IMR-90 (cell line): ENCODE measurements at regions not wholly inside any gene's neighbourhood (a gene's known extent, or its start where the extent isn't known, plus 50 kb on each side); places are given as distances from the start of the nearest gene placed in this dataset.

ENCODE experiments used
- ATAC-seq: fragments of 200-7000 bp; cut with Tn5 transposase; 2 replicates; pipeline ENCODE4 v1.9.1; 2020; ENCODE audit warnings: low read depth, mild to moderate bottlenecking, moderate library complexity
- BruUV-seq: library from RNA; stranded (reverse); fragments of 400-500 nt; replicated peaks from 2 replicates; lab custom pipeline; 2021; lab: Mats Ljungman, UMichigan
- CTCF ChIA-PET: fragments of 300-600 bp; formaldehyde crosslinking; extraction: SDS; loops from one replicate; lab custom pipeline; 2021; ENCODE audit warnings: antibody characterized with exemption; lab: Yijun Ruan, JAX
- POLR2A ChIA-PET: fragments of 300-600 bp; sonication (Branson Sonifier 250); formaldehyde crosslinking; loops from one replicate; lab custom pipeline; 2022; ENCODE audit warnings: antibody characterized with exemption; ENCODE audit not compliant: unreplicated experiment; lab: Charles Lee
- DNase-seq: peaks from one replicate; pipeline ENCODE4 v3.0.0; 2013
- H2AFZ ChIP-seq: replicated peaks from 2 replicates; pipeline ENCODE3; 2013; ENCODE audit warnings: low read length, mild to moderate bottlenecking; ENCODE audit not compliant: poor library complexity
- H2AK5ac ChIP-seq: 2 replicates; pipeline ENCODE4 v1.6.1; 2013; ENCODE audit warnings: low read depth, low read length, inconsistent platforms
- H2AK9ac ChIP-seq: replicated peaks from 2 replicates; pipeline ENCODE3; 2013; ENCODE audit warnings: mild to moderate bottlenecking, low read depth, low read length, moderate library complexity; ENCODE audit not compliant: poor library complexity
- H2BK120ac ChIP-seq: 2 replicates; pipeline ENCODE4 v1.6.1; 2013; ENCODE audit warnings: low read depth, low read length, inconsistent platforms
- H2BK15ac ChIP-seq: 3 replicates; pipeline ENCODE4 v1.6.1; 2013; ENCODE audit warnings: low read depth, low read length, inconsistent platforms
- H2BK20ac ChIP-seq: 2 replicates; pipeline ENCODE4 v1.6.1; 2013; ENCODE audit warnings: low read depth, mild to moderate bottlenecking, inconsistent platforms, low read length, moderate library complexity
- H2BK5ac ChIP-seq: 2 replicates; pipeline ENCODE4 v1.6.1; 2013; ENCODE audit warnings: mild to moderate bottlenecking, low read depth, low read length, inconsistent platforms; ENCODE audit not compliant: poor library complexity, severe bottlenecking
- H3K14ac ChIP-seq: replicated peaks from 2 replicates; pipeline ENCODE4 v1.6.1; 2013; ENCODE audit warnings: low read depth, low read length, inconsistent platforms
- H3K18ac ChIP-seq: 2 replicates; pipeline ENCODE4 v1.6.1; 2013; ENCODE audit warnings: low read depth, low read length, control low read depth
- H3K23ac ChIP-seq: 2 replicates; pipeline ENCODE4 v1.6.1; 2013; ENCODE audit warnings: low read depth, low read length, inconsistent platforms
- H3K27ac ChIP-seq: 2 replicates; pipeline ENCODE4 v1.5.1; 2013; ENCODE audit warnings: mild to moderate bottlenecking, control low read depth, low read length; ENCODE audit not compliant: insufficient read depth
- H3K27me3 ChIP-seq: 2 replicates; pipeline ENCODE4 v1.6.1; 2013; ENCODE audit warnings: low read length; ENCODE audit not compliant: control insufficient read depth, insufficient read depth
- H3K36me3 ChIP-seq: 2 replicates; pipeline ENCODE4 v1.6.1; 2013; ENCODE audit warnings: low read length, mixed read lengths; ENCODE audit not compliant: control insufficient read depth, insufficient read depth
- H3K4ac ChIP-seq: 2 replicates; pipeline ENCODE4 v1.6.1; 2013; ENCODE audit warnings: low read depth, low read length, inconsistent platforms
- H3K4me1 ChIP-seq: 2 replicates; pipeline ENCODE4 v1.6.1; 2013; ENCODE audit warnings: low read length, mixed read lengths; ENCODE audit not compliant: control insufficient read depth, insufficient read depth
- H3K4me2 ChIP-seq: 2 replicates; pipeline ENCODE4 v1.6.1; 2013; ENCODE audit warnings: low read depth, mild to moderate bottlenecking, control low read depth, low read length, moderate library complexity
- H3K4me3 ChIP-seq: 2 replicates; pipeline ENCODE4 v1.5.1; 2013; ENCODE audit warnings: low read depth, mild to moderate bottlenecking, control low read depth, low read length, moderate library complexity; ENCODE audit not compliant: insufficient read depth
- H3K56ac ChIP-seq: 2 replicates; pipeline ENCODE4 v1.6.1; 2013; ENCODE audit warnings: low read length, inconsistent platforms; ENCODE audit not compliant: insufficient read depth; ENCODE audit errors: extremely low read depth
- H3K79me1 ChIP-seq, 2 experiments: 2 replicates each; pipeline ENCODE4 v1.6.1; 2013; ENCODE audit warnings: low read length in 2 of 2, inconsistent platforms in 1 of 2, low read depth in 1 of 2
- H3K9ac ChIP-seq: 2 replicates; pipeline ENCODE4 v1.6.1; 2013; ENCODE audit warnings: low read depth, low read length, control low read depth
- H3K9me1 ChIP-seq: 2 replicates; pipeline ENCODE4 v1.6.1; 2013; ENCODE audit warnings: low read length, inconsistent platforms; ENCODE audit not compliant: insufficient read depth
- H3K9me3 ChIP-seq: 2 replicates; pipeline ENCODE4 v1.6.1; 2013; ENCODE audit warnings: low read length; ENCODE audit not compliant: control insufficient read depth, insufficient read depth
- H4K20me1 ChIP-seq: 2 replicates; pipeline ENCODE4 v1.6.1; 2013; ENCODE audit warnings: low read length, inconsistent platforms; ENCODE audit not compliant: insufficient read depth
- H4K5ac ChIP-seq: 2 replicates; pipeline ENCODE4 v1.6.1; 2013; ENCODE audit warnings: mild to moderate bottlenecking, low read depth, low read length, control low read depth
- H4K8ac ChIP-seq, 2 experiments: 2 replicates each; pipeline ENCODE4 v1.6.1; 2013; ENCODE audit warnings: low read depth in 2 of 2, low read length in 2 of 2, control low read depth in 1 of 2, inconsistent platforms in 1 of 2
- H4K91ac ChIP-seq: 2 replicates; pipeline ENCODE4 v1.6.1; 2013; ENCODE audit warnings: low read depth, low read length, inconsistent platforms; ENCODE audit not compliant: insufficient read depth
- BHLHE40 ChIP-seq: fragments of 150-350 bp; IDR thresholded peaks from 2 replicates; pipeline ENCODE4 v1.6.1; 2016; ENCODE audit warnings: mild to moderate bottlenecking, low read depth, low read length
- CEBPB ChIP-seq: IDR thresholded peaks from 2 replicates; pipeline ENCODE4 v1.6.1; 2012; ENCODE audit warnings: low read depth, low read length, improper control_type of control experiment
- CHD1 ChIP-seq: IDR thresholded peaks from 2 replicates; pipeline ENCODE4 v1.6.1; 2012; ENCODE audit warnings: low read depth, low read length, improper control_type of control experiment
- CTCF ChIP-seq: conservative IDR thresholded peaks from 2 replicates; pipeline ENCODE4 v1.5.1; 2012; ENCODE audit warnings: mild to moderate bottlenecking, low read depth, low read length, improper control_type of control experiment
- ELK1 ChIP-seq: fragments of 150-350 bp; IDR thresholded peaks from 2 replicates; pipeline ENCODE4 v1.6.1; 2016; ENCODE audit warnings: low read depth, mild to moderate bottlenecking, low read length, moderate library complexity, borderline replicate concordance
- FOS ChIP-seq: fragments of 150-350 bp; IDR thresholded peaks from 2 replicates; pipeline ENCODE4 v1.6.1; 2016; ENCODE audit warnings: low read depth, low read length
- MAFK ChIP-seq: IDR thresholded peaks from 2 replicates; pipeline ENCODE4 v1.6.1; 2012; ENCODE audit warnings: low read depth, low read length, improper control_type of control experiment
- MAZ ChIP-seq: IDR thresholded peaks from 2 replicates; pipeline ENCODE4 v1.6.1; 2012; ENCODE audit warnings: low read depth, mild to moderate bottlenecking, low read length, improper control_type of control experiment, moderate library complexity, borderline replicate concordance
- MXI1 ChIP-seq: IDR thresholded peaks from 2 replicates; pipeline ENCODE4 v1.6.1; 2012; ENCODE audit warnings: low read depth, mild to moderate bottlenecking, low read length, moderate library complexity, borderline replicate concordance
- NFE2L2 ChIP-seq: fragments of 150-350 bp; IDR thresholded peaks from 2 replicates; pipeline ENCODE4 v1.6.1; 2016; ENCODE audit warnings: low read depth, mild to moderate bottlenecking, low read length
- POLR2A ChIP-seq: IDR thresholded peaks from 2 replicates; pipeline ENCODE4 v1.6.1; 2012; ENCODE audit warnings: mild to moderate bottlenecking, low read depth, low read length
- RAD21 ChIP-seq: IDR thresholded peaks from 2 replicates; pipeline ENCODE4 v1.6.1; 2012; ENCODE audit warnings: low read length, improper control_type of control experiment
- RCOR1 ChIP-seq: IDR thresholded peaks from 2 replicates; pipeline ENCODE4 v1.6.1; 2012; ENCODE audit warnings: mild to moderate bottlenecking, low read length, improper control_type of control experiment; ENCODE audit not compliant: insufficient replicate concordance
- RFX5 ChIP-seq: IDR thresholded peaks from 2 replicates; pipeline ENCODE4 v1.8.0; 2012; ENCODE audit warnings: low read depth, mild to moderate bottlenecking, low read length, moderate library complexity
- SMC3 ChIP-seq: fragments of 150-350 bp; IDR thresholded peaks from 2 replicates; pipeline ENCODE4 v1.6.1; 2016; ENCODE audit warnings: low read depth, mild to moderate bottlenecking, antibody characterized with exemption, low read length, moderate library complexity
- WGBS, 2 experiments: methylation state at CpG; one replicate each; pipeline versions ENCODE4 v1.1.5 to v1.1.7; 2013; ENCODE audit warnings: missing lambda C conversion rate in 2 of 2; ENCODE audit not compliant: insufficient read length in 1 of 2; ENCODE audit errors: extremely low coverage in 2 of 2; 5-methylcytosine and 5-hydroxymethylcytosine counted together
- dilution Hi-C: fragments of 300-500 bp; cut with HindIII; formaldehyde crosslinking; loops from one replicate; pipeline ENCODE4 v1.14.3; 2018; ENCODE audit warnings: low sequenced_read_pairs; ENCODE audit not compliant: unreplicated experiment
- in situ Hi-C: fragments of 300-500 bp; cut with MboI; formaldehyde crosslinking; loops from 3 replicates; pipeline ENCODE4 v1.14.3; 2019; ENCODE audit warnings: low sequenced_read_pairs, inconsistent platforms, mixed read lengths
- intact Hi-C: fragments of 100-400 bp; cut with micrococcal nuclease; formaldehyde crosslinking; loops from 2 replicates; pipeline ENCODE4 v1.10.0; 2022
- TF ChIP-seq, protein P1 (sequence below): fragments of 150-350 bp; IDR thresholded peaks from 2 replicates; pipeline ENCODE4 v1.6.1; 2017; ENCODE audit warnings: mild to moderate bottlenecking, antibody characterized with exemption, low read length, low read depth

GRCh38 chr10:45495438-45496152 is 121.6 kb downstream of the ALOX5 start:
- TF ChIP-seq RCOR1: no peak
- no peak for TF ChIP-seq CTCF
- TF ChIP-seq NFE2L2: peak; percentile 61
- TF ChIP-seq RFX5: no peak
- TF ChIP-seq, protein P1, sequence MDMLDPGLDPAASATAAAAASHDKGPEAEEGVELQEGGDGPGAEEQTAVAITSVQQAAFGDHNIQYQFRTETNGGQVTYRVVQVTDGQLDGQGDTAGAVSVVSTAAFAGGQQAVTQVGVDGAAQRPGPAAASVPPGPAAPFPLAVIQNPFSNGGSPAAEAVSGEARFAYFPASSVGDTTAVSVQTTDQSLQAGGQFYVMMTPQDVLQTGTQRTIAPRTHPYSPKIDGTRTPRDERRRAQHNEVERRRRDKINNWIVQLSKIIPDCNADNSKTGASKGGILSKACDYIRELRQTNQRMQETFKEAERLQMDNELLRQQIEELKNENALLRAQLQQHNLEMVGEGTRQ: no peak
- TF ChIP-seq MAZ: no peak
- TF ChIP-seq RAD21: no peak
- TF ChIP-seq POLR2A: no peak
- no peak for TF ChIP-seq MXI1
- TF ChIP-seq MAFK: peak; percentile 46
- no peak for TF ChIP-seq FOS
- no peak for TF ChIP-seq BHLHE40
- TF ChIP-seq ELK1: no peak
- TF ChIP-seq CEBPB: no peak
- no peak for TF ChIP-seq SMC3
- TF ChIP-seq CHD1: no peak
- in situ Hi-C loops (no loop called here), dilution Hi-C loops (no loop called here), intact Hi-C loops (no loop called here)
- H3K79me1 ChIP-seq: no peaks in the 10 kb centered on the region; a peak in 1 of 4 replicates
- CTCF ChIA-PET: no interaction called here
- no peak overlapping the region for H3K18ac ChIP-seq
- H3K14ac ChIP-seq: no peak overlapping the region
- H3K23ac ChIP-seq: no peak overlapping the region
- no peaks in the 10 kb centered on the region for H3K9me1 ChIP-seq
- H2BK15ac ChIP-seq: no peak overlapping the region
- H3K4me1 ChIP-seq: no peaks in the 10 kb centered on the region
- H4K8ac ChIP-seq: no peak overlapping the region
- no peak overlapping the region for H3K4me2 ChIP-seq
- WGBS, 2 experiments: no CpG with 5 or more reads among the region's 2 CpGs
- DNase-seq (no peak), ATAC-seq (no peak)
- H3K4ac ChIP-seq: no peak overlapping the region
- H2BK120ac ChIP-seq: no peak overlapping the region
- H2BK5ac ChIP-seq: no peak overlapping the region
- no peak overlapping the region for H2AK9ac ChIP-seq
- no peaks in the 10 kb centered on the region for H4K20me1 ChIP-seq
- POLR2A ChIA-PET: no interaction called here
- no TSS peak for BruUV-seq
- H2AK5ac ChIP-seq: no peak overlapping the region
- no peaks in the 10 kb centered on the region for H3K27me3 ChIP-seq
- no peak overlapping the region for H3K4me3 ChIP-seq
- H3K9ac ChIP-seq: no peak overlapping the region
- H3K9me3 ChIP-seq: no peaks in the 10 kb centered on the region; the same call in 1 of the 2 replicates
- no peak overlapping the region for H3K56ac ChIP-seq
- no peak overlapping the region for H4K91ac ChIP-seq
- H2AFZ ChIP-seq: no peak overlapping the region
- H2BK20ac ChIP-seq: no peak overlapping the region
- H3K27ac ChIP-seq: no peak overlapping the region
- H3K36me3 ChIP-seq: no peaks in the 10 kb centered on the region
- no peak overlapping the region for H4K5ac ChIP-seq
